Thoracic aorta (tissue), 2 donors: ENCODE measurements at regions not wholly inside any gene's neighbourhood (a gene's known extent, or its start where the extent isn't known, plus 50 kb on each side); places are given as distances from the start of the nearest gene placed in this dataset.

ENCODE experiments used
- ATAC-seq: fragments of 150-250 bp; one replicate; pipeline ENCODE4 v1.8.0; 2017; ENCODE audit warnings: low read depth; ENCODE audit not compliant: insufficient number of reproducible peaks, low FRiP score
- DNase-seq: peaks from one replicate; pipeline ENCODE4 v3.0.0-alpha.2; 2020; ENCODE audit warnings: low spot score
- H3K27ac ChIP-seq, 2 donors: fragments of 200-600 bp; sonication (generic); 1 replicate in 1 of 2; 2 replicates in 1 of 2; pipeline ENCODE4 v1.5.1; 2016; ENCODE audit warnings: mild to moderate bottlenecking in 2 of 2, moderate library complexity in 2 of 2
- H3K27me3 ChIP-seq: fragments of 200-600 bp; sonication (generic); replicated peaks from 2 replicates; pipeline ENCODE4 v1.6.0; 2016; ENCODE audit warnings: mild to moderate bottlenecking; ENCODE audit not compliant: insufficient read depth
- H3K36me3 ChIP-seq: fragments of 200-600 bp; sonication (generic); one replicate; pipeline ENCODE4 v1.5.1; 2016
- H3K4me1 ChIP-seq, 2 donors: fragments of 200-600 bp; sonication (generic); 1 replicate in 1 of 2; 2 replicates in 1 of 2; pipeline versions ENCODE4 v1.5.1 to v1.6.0; 2016; ENCODE audit warnings: low read depth in 2 of 2, mild to moderate bottlenecking in 1 of 2; ENCODE audit not compliant: control insufficient read depth in 1 of 2
- H3K4me3 ChIP-seq: fragments of 200-600 bp; sonication (generic); 2 replicates; pipeline ENCODE4 v1.5.1; 2016; ENCODE audit warnings: mild to moderate bottlenecking
- H3K9me3 ChIP-seq: fragments of 200-600 bp; sonication (generic); 2 replicates; pipeline ENCODE4 v1.5.1; 2016
- TF ChIP-seq, protein P1 (sequence below): fragments of 200-600 bp; sonication (generic); IDR thresholded peaks from one replicate; pipeline ENCODE4 v1.5.1; 2019; ENCODE audit warnings: antibody characterized with exemption

DNA sequence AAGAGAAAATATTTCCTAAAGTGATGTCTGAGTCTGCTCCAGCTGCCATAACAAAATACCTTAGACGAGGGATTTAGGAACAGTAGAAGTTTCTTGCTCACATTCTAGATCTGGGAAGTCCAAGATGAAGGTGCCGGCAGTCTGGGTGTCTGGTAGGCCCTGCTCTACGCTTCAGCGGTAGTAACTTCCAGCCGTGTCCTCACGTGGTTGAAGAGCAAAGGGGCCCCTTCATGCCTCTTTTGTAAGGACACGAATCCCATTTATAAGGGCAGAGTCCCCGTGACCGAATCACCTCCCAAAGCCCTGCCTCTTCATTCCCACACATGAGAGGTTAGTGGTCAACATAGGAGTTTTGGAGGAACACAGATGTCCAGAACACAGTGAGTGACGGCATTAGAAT, 52.2 kb upstream of the INPP5A start:
- TF ChIP-seq, protein P1, sequence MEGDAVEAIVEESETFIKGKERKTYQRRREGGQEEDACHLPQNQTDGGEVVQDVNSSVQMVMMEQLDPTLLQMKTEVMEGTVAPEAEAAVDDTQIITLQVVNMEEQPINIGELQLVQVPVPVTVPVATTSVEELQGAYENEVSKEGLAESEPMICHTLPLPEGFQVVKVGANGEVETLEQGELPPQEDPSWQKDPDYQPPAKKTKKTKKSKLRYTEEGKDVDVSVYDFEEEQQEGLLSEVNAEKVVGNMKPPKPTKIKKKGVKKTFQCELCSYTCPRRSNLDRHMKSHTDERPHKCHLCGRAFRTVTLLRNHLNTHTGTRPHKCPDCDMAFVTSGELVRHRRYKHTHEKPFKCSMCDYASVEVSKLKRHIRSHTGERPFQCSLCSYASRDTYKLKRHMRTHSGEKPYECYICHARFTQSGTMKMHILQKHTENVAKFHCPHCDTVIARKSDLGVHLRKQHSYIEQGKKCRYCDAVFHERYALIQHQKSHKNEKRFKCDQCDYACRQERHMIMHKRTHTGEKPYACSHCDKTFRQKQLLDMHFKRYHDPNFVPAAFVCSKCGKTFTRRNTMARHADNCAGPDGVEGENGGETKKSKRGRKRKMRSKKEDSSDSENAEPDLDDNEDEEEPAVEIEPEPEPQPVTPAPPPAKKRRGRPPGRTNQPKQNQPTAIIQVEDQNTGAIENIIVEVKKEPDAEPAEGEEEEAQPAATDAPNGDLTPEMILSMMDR, result no peak
- DNase-seq (no peak), ATAC-seq (no peak)
- Histone ChIP-seq H3K27ac (no peak overlapping the region), H3K4me1 (peaks cover 0 to 26% of the 10 kb centered on the region in 2 donors), H3K9me3 (no peaks in the 10 kb centered on the region), H3K36me3 (no peaks in the 10 kb centered on the region), H3K4me3 (no peak overlapping the region), H3K27me3 (no peaks in the 10 kb centered on the region)

DNA sequence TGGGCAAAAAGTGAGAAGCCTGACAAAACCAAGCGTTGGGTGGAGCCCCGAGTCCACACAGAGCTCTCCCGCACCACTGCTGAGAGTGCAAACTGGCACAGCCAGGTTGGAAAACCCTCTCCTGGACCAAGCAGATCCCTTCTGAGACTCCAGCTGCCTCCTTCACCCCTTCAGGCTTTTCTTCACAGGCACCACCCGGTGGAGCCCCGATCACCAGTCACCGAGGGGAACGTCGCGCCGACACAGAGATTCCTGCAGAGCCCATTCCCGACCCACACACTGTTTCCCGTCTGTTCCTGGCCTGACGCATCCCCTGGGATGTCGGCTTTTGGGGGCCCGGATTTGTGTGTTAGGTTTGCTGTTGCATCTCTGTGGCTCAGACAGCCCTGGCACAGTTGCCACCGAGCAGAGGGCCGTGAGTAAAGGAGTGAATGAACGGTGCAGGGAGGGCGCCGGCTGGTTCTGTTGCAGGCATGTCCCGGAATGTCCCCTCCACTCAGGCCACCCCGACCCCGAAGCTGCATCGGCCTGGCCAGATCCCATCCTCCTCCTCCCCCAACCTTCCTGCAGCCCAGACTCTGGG, 51.0 kb upstream of the INPP5A start:
- Histone ChIP-seq H3K4me1 (peaks cover 0 to 21% of the 10 kb centered on the region in 2 donors), H3K36me3 (no peaks in the 10 kb centered on the region), H3K27me3 (no peaks in the 10 kb centered on the region), H3K27ac (no peak overlapping the region), H3K4me3 (no peak overlapping the region), H3K9me3 (no peaks in the 10 kb centered on the region)
- ATAC-seq, result no peak
- no peak for DNase-seq
- TF ChIP-seq, protein P1, result no peak

DNA sequence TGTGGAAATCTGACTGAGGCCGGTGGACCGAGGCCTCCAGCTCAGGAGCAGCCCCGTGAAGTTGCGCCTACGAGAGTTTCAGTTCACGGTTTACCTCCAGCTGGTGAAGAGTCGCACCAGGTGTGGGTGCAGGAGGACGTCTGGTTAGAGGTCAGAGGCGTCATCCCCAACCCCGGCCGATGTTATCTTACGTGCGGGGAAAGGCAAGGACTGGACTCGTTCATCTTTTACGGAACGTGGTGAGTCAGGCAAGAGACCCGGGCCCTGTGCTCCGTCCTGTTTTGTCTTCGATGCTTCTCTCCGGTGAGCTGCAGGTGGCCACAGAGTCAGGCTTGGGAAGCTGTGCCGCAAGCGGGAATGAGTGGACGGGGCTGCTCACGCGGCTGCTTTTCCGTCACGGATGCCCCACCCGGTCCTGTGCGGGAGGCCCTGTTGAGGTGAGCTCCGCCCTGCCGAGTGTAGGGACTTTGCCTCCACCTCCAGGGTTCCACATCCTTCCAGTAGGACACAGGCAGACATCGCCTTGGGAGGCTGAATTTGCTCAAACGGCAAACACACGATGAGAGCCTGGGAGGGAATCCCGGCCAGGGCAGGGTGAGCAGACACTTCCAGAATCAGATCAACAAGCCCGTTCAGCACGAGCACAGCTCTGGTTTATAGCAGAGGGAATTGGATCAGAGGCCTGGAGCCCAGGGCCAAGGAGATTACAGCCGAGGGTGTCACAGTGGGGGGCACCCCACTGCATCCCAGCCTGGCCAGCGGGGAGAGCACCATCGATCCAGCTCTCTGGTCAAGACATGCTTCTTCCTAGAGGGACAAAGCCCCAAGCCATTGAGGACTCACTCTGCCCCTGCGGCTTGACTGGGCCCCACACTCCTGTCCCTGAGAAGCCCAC, 50.1 kb upstream of the INPP5A start:
- no peaks in the 10 kb centered on the region for H3K36me3 ChIP-seq
- H3K9me3 ChIP-seq, result no peaks in the 10 kb centered on the region
- ATAC-seq (no peak), DNase-seq (no peak)
- peaks cover 0 to 19% of the 10 kb centered on the region in 2 donors for H3K4me1 ChIP-seq
- no peak overlapping the region for H3K4me3 ChIP-seq
- no peak overlapping the region for H3K27ac ChIP-seq
- H3K27me3 ChIP-seq, result no peaks in the 10 kb centered on the region
- TF ChIP-seq, protein P1, result no peak
